ENCODE measurements at regions not wholly inside any gene's neighbourhood (a gene's known extent, or its start where the extent isn't known, plus 50 kb on each side); places are given as distances from the start of the nearest gene placed in this dataset.
"Not testable (repeated sequence)": the region's sequence is repeated elsewhere in the genome, so short reads cannot be mapped to it uniquely, and the experiment has no call there.

- DNase-seq (ENCODE audit: low read depth) = no peak
Observed at GRCh38 chr6:168369786-168370185, 50.2 kb upstream of the DACT2 start.

GRCh38 chr6:168370310-168370991, 50.9 kb upstream of the DACT2 start:
- peak; percentile 36 for DNase-seq (ENCODE audit: low read depth)

- no peak for DNase-seq (ENCODE audit: low read depth)
Observed at GRCh38 chr6:168371185-168371584, 51.6 kb upstream of the DACT2 start.

GRCh38 chr6:168371618-168371980, 52.0 kb upstream of the DACT2 start:
- DNase-seq (ENCODE audit: low read depth) = no peak

GRCh38 chr6:168371981-168372711, 52.6 kb upstream of the DACT2 start:
- no peak for DNase-seq (ENCODE audit: low read depth)

- DNase-seq (ENCODE audit: low read depth) = no peak
Observed at GRCh38 chr6:168372889-168373288, 53.3 kb upstream of the DACT2 start.

- no peak for DNase-seq (ENCODE audit: low read depth)
Observed at GRCh38 chr6:168373389-168373788, 53.8 kb upstream of the DACT2 start.

- DNase-seq (ENCODE audit: low read depth) = no peak
Observed at GRCh38 chr6:168374051-168374502, 54.5 kb upstream of the DACT2 start.

GRCh38 chr6:168374541-168375071, 55.0 kb upstream of the DACT2 start:
- no peak for DNase-seq (ENCODE audit: low read depth)

GRCh38 chr6:168376120-168376519, 56.5 kb upstream of the DACT2 start:
- no peak for DNase-seq (ENCODE audit: low read depth)

- DNase-seq (ENCODE audit: low read depth) = no peak
Observed at GRCh38 chr6:168376811-168377483, 57.4 kb upstream of the DACT2 start.

- DNase-seq (ENCODE audit: low read depth) = no peak
Observed at GRCh38 chr6:168377484-168377855, 57.9 kb upstream of the DACT2 start.

GRCh38 chr6:168377856-168378832, 58.6 kb upstream of the DACT2 start:
- DNase-seq (ENCODE audit: low read depth) = no peak

- not testable (repeated sequence) for DNase-seq (ENCODE audit: low read depth)
Observed at GRCh38 chr6:168379579-168379978, 60.0 kb upstream of the DACT2 start.

- DNase-seq (ENCODE audit: low read depth) = not testable (repeated sequence)
Observed at GRCh38 chr6:168380166-168380955, 60.6 kb upstream of the SMOC2 start.

- DNase-seq (ENCODE audit: low read depth) = no peak
Observed at GRCh38 chr6:168380956-168381605, 59.9 kb upstream of the SMOC2 start.

GRCh38 chr6:168381726-168382458, 59.1 kb upstream of the SMOC2 start:
- DNase-seq (ENCODE audit: low read depth) = no peak

- no peak for DNase-seq (ENCODE audit: low read depth)
Observed at GRCh38 chr6:168383062-168383854, 57.7 kb upstream of the SMOC2 start.

All from activated T-cell treated with anti-CD3 and anti-CD28 coated beads for 1 hour (primary cell).